SU-DHL-6 (cell line): ENCODE measurements at regions not wholly inside any gene's neighbourhood (a gene's known extent, or its start where the extent isn't known, plus 50 kb on each side); places are given as distances from the start of the nearest gene placed in this dataset.

Experiments
- CTCF ChIP-seq: fragments of 200-600 bp; sonication (generic); IDR thresholded peaks from one replicate; pipeline ENCODE4 v1.5.1; 2017; ENCODE audit warnings: antibody characterized with exemption, mild to moderate bottlenecking, low read length, moderate library complexity; ENCODE audit not compliant: insufficient read depth, poor library complexity, severe bottlenecking
- EZH2phosphoT487 ChIP-seq: fragments of 200-600 bp; sonication (generic), shearing (Covaris generic); conservative IDR thresholded peaks from 2 replicates; pipeline ENCODE4 v1.6.1; 2018; ENCODE audit warnings: mild to moderate bottlenecking, antibody characterized with exemption, low read length, moderate library complexity, mixed read lengths

DNA sequence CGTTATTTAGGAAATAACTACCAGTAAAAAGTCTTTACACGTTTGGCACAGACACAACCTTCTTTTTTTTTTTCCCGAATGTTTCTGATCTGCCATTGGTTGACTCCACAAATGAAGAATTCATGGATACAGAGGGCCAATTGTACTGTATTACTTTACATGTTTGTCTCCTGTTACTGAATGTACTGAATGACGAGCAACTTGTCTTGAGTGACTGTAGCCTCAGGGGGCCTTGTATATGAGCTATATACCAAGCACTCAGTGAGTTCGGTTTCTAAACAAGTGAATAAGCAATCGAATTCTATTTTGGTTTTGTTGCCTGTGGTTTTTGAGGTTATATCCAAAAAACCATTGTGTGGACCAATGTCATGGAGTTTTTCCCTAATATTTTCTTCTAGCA, 480.0 kb upstream of the SYT1 start:
- no peak for TF ChIP-seq CTCF
- no peak for TF ChIP-seq EZH2phosphoT487
